Fibroblast of villous mesenchyme (primary cell): ENCODE measurements at regions not wholly inside any gene's neighbourhood (a gene's known extent, or its start where the extent isn't known, plus 50 kb on each side); places are given as distances from the start of the nearest gene placed in this dataset.

ENCODE experiments used
- DNase-seq: peaks from one replicate; pipeline ENCODE4 v3.0.0-alpha.2; 2010; ENCODE audit warnings: low read depth
- H3K4me3 ChIP-seq: 2 replicates; pipeline ENCODE4 v1.5.1; 2011; ENCODE audit warnings: low read depth, mild to moderate bottlenecking, low read length
- TF ChIP-seq, protein P1 (sequence below): IDR thresholded peaks from 2 replicates; pipeline ENCODE4 v1.5.1; 2012; ENCODE audit warnings: low read depth, mild to moderate bottlenecking, low read length; ENCODE audit not compliant: insufficient read depth

DNA sequence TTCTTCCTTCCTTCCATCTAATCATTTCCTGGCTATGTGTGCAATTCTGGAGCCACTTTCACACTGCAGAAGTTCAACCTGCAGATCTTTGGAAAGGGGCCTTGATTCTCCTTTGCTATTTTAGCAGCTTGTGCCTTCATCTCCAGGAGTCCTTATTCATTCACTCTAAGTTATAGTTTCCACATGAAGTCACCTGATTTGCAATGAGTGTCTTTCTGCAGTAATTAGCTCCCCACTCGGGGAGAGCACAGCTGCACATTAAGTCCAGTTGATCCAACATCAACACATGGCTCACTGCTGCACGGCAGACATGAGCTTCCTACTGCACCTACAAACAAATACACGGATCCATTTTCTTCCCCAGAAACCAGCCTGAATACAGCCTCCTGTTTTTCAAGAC, 323.1 kb upstream of the TNP1 start:
- no peak for DNase-seq
- no peak overlapping the region for H3K4me3 ChIP-seq
- TF ChIP-seq, protein P1, sequence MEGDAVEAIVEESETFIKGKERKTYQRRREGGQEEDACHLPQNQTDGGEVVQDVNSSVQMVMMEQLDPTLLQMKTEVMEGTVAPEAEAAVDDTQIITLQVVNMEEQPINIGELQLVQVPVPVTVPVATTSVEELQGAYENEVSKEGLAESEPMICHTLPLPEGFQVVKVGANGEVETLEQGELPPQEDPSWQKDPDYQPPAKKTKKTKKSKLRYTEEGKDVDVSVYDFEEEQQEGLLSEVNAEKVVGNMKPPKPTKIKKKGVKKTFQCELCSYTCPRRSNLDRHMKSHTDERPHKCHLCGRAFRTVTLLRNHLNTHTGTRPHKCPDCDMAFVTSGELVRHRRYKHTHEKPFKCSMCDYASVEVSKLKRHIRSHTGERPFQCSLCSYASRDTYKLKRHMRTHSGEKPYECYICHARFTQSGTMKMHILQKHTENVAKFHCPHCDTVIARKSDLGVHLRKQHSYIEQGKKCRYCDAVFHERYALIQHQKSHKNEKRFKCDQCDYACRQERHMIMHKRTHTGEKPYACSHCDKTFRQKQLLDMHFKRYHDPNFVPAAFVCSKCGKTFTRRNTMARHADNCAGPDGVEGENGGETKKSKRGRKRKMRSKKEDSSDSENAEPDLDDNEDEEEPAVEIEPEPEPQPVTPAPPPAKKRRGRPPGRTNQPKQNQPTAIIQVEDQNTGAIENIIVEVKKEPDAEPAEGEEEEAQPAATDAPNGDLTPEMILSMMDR: no peak

DNA sequence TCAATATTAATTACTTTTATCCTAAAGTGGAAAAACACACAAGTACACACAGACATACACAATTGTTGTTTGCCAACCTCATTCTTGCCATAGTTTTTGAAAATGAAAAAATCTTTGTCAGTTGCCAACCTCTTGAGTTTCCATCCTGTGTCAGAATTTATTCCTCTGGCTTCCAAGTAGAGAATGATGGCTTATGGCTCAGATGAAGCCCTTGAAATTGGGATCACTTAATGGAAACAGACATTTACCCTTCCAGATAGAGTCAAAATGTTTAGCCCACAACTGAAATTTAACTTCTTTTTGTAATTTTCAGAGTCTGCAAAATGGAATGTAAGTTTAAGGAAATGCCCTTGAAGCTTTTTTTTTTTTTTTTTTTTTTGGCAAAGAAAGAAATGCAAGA, 321.6 kb upstream of the TNP1 start:
- no peak for DNase-seq
- TF ChIP-seq, protein P1: no peak
- no peak overlapping the region for H3K4me3 ChIP-seq

DNA sequence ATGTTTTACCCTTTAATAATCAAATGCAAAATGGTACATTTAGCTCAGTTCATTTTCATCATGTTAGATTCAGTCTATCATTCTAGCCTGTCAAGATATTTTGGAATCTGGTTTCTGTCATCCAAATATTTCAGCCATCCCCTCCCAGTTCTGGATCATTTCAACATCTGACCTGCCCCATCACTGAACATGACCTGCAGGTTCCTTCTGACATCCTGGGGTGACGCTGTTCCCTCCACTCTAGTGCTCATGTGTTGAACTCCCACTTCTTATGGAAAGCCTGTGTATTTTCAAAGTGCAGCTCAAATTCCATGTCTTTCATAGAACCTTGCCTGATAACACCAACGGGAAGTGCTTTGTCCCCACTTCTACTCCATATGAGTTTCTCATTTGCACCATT, 320.0 kb upstream of the TNP1 start:
- H3K4me3 ChIP-seq: no peak overlapping the region
- TF ChIP-seq, protein P1: no peak
- DNase-seq: peak; percentile 76

GRCh38 chr2:217178341-217178740, 318.5 kb upstream of the TNP1 start:
- no peak for DNase-seq
- H3K4me3 ChIP-seq: no peak overlapping the region
- TF ChIP-seq, protein P1: no peak

- no peak overlapping the region for H3K4me3 ChIP-seq
- DNase-seq: no peak
- TF ChIP-seq, protein P1: no peak
Measured at GRCh38 chr2:217177720-217178119, 317.9 kb upstream of the TNP1 start.

DNA sequence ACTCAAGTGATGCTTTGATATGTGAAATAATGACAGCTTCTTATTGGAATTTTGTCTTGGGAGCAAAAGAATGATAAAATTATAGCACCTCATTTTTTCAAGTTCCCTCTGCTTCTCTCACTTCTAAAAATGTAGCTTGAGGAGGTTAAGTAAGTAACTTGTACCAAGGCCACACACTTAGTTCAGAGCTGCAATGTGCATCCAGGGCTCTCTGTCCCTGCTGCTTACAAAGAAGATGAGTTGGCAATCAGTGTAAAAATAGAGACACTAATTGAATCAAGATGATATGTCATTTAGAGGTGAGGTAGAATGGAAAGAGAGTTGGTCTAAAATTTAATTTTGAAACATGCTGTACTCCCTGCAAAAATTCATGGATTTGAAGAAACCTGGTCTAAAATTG, 312.0 kb upstream of the TNP1 start:
- no peak overlapping the region for H3K4me3 ChIP-seq
- TF ChIP-seq, protein P1: no peak
- no peak for DNase-seq

DNA sequence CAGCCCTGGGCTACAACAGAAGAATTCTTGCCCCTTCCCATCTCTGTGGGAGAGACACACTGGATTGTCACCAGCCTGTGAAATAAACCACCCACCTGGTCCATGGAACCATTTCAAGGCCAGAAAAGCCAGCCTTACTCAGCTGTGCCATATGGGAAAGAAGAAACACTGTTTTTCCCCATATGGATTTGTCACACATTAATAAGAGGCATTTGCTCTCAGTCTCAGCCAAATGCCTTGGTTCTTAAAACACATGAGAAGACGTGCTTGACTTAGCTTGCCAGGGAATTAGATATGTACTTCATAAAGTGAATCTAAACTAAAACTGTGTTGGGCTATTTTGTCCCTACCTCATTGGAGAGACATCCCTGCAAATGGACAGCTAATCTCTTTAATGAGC, 308.6 kb upstream of the TNP1 start:
- no peak overlapping the region for H3K4me3 ChIP-seq
- no peak for DNase-seq
- TF ChIP-seq, protein P1: no peak
